CD4-positive, alpha-beta T cell (primary cell): ENCODE measurements at regions not wholly inside any gene's neighbourhood (a gene's known extent, or its start where the extent isn't known, plus 50 kb on each side); places are given as distances from the start of the nearest gene placed in this dataset.

Experiments used
- ATAC-seq: fragments of 200-7000 bp; cut with Tn5 transposase; one replicate; pipeline ENCODE4 v1.10.0; 2022; ENCODE audit warnings: mild to moderate bottlenecking; ENCODE audit not compliant: poor library complexity
- CTCF ChIA-PET: fragments of 350-600 bp; sonication (Branson Sonifier 250); formaldehyde crosslinking; loops from one replicate; lab custom pipeline; 2021; ENCODE audit warnings: antibody characterized with exemption, inconsistent platforms; lab: Charles Lee
- POLR2A ChIA-PET: fragments of 350-600 bp; sonication (Branson Sonifier 250); formaldehyde crosslinking; loops from one replicate; lab custom pipeline; 2021; ENCODE audit warnings: antibody characterized with exemption, inconsistent platforms; lab: Charles Lee
- DNase-seq, 14 experiments: peaks; one replicate each; pipeline ENCODE4 v3.0.0-alpha.2; 2013 to 2020; ENCODE audit warnings: mixed read lengths in 2 of 14
- H3K27ac ChIP-seq, 2 donors: one replicate each; pipeline versions ENCODE4 v1.5.1 to v1.7.0; 2013; ENCODE audit warnings: low read length in 2 of 2, low read depth in 1 of 2, mild to moderate bottlenecking in 1 of 2
- H3K27me3 ChIP-seq, 2 experiments: 1 replicate in 1 of 2; 2 replicates in 1 of 2; pipeline versions ENCODE4 v1.6.1 to v1.7.0; 2013; ENCODE audit warnings: low read length in 2 of 2, control low read depth in 1 of 2, mild to moderate bottlenecking in 1 of 2, moderate library complexity in 1 of 2; ENCODE audit not compliant: insufficient read depth in 2 of 2, control insufficient read depth in 1 of 2
- H3K36me3 ChIP-seq: one replicate; pipeline ENCODE4 v1.6.1; 2013; ENCODE audit warnings: low read length, control low read depth; ENCODE audit not compliant: insufficient read depth
- H3K4me1 ChIP-seq: one replicate; pipeline ENCODE4 v1.6.1; 2013; ENCODE audit warnings: low read length, control low read depth; ENCODE audit not compliant: insufficient read depth
- H3K4me3 ChIP-seq: one replicate; pipeline ENCODE4 v1.5.1; 2013; ENCODE audit warnings: mild to moderate bottlenecking, low read length, moderate library complexity
- H3K9me3 ChIP-seq, 2 experiments: 1 replicate in 1 of 2; 2 replicates in 1 of 2; pipeline versions ENCODE4 v1.6.1 to v1.7.0; 2013; ENCODE audit warnings: low read length in 2 of 2, mild to moderate bottlenecking in 2 of 2, control low read depth in 1 of 2, moderate library complexity in 1 of 2; ENCODE audit not compliant: control insufficient read depth in 1 of 2, insufficient read depth in 1 of 2
- H3K27ac Mint-ChIP-seq: one replicate; pipeline ENCODE4 v1.8.0; 2020; ENCODE audit warnings: mixed read lengths
- H3K27me3 Mint-ChIP-seq: one replicate; pipeline ENCODE4 v1.8.0; 2021; ENCODE audit warnings: mixed read lengths
- H3K36me3 Mint-ChIP-seq: one replicate; pipeline ENCODE4 v1.8.0; 2021; ENCODE audit warnings: low read depth, mixed read lengths
- H3K4me1 Mint-ChIP-seq: one replicate; pipeline ENCODE4 v1.8.0; 2021; ENCODE audit warnings: low read depth, mixed read lengths
- H3K4me3 Mint-ChIP-seq: one replicate; pipeline ENCODE4 v1.8.0; 2020; ENCODE audit warnings: mild to moderate bottlenecking, mixed read lengths
- H3K9me3 Mint-ChIP-seq: one replicate; pipeline ENCODE4 v1.8.0; 2020; ENCODE audit warnings: mixed read lengths
- intact Hi-C, 2 experiments: fragments of 100-400 bp; cut with DNase I in 1 of 2; cut with micrococcal nuclease in 1 of 2; formaldehyde crosslinking; loops; one replicate each; pipeline versions ENCODE4 v1.15.1 to v1.9.0; 2023 to 2025; cut with DNase I, micrococcal nuclease
- TF ChIP-seq, protein P1 (sequence below): fragments of 200-600 bp; IDR thresholded peaks from one replicate; pipeline ENCODE4 v1.8.0; 2022; ENCODE audit warnings: antibody characterized with exemption, mild to moderate bottlenecking

DNA sequence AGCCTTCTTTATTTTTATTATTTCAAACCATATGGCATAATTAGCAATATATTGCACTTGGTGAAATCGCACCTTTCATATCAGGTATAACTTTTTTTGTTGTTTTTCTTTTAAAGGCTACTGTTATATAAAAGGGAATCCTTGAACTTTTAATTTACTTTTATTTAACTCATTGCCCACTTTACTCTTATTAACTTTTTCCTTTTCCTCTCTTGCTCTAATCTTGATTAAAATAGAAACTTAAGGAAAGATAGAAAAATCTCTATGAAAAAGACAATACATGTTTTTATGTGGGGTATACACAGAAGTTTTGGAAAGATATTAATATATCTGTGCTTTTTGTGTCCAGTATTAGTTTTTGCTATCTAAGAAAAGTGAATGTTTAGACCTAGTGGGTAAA, 805.8 kb downstream of the USP25 start:
- no peak overlapping the region for H3K27ac Mint-ChIP-seq
- no peaks in the 10 kb centered on the region for H3K27me3 Mint-ChIP-seq
- peaks cover 3% of the 10 kb centered on the region for H3K36me3 Mint-ChIP-seq
- ChIA-PET CTCF (no interaction called here), POLR2A (no interaction called here)
- Histone ChIP-seq H3K27me3 (no peaks in the 10 kb centered on the region), H3K36me3 (no peaks in the 10 kb centered on the region), H3K9me3 (no peaks in the 10 kb centered on the region), H3K4me3 (no peak overlapping the region), H3K4me1 (no peaks in the 10 kb centered on the region), H3K27ac (no peak overlapping the region)
- H3K4me3 Mint-ChIP-seq: no peak overlapping the region
- H3K9me3 Mint-ChIP-seq: peaks cover 1% of the 10 kb centered on the region
- no peak for DNase-seq
- H3K4me1 Mint-ChIP-seq: no peaks in the 10 kb centered on the region
- TF ChIP-seq, protein P1, sequence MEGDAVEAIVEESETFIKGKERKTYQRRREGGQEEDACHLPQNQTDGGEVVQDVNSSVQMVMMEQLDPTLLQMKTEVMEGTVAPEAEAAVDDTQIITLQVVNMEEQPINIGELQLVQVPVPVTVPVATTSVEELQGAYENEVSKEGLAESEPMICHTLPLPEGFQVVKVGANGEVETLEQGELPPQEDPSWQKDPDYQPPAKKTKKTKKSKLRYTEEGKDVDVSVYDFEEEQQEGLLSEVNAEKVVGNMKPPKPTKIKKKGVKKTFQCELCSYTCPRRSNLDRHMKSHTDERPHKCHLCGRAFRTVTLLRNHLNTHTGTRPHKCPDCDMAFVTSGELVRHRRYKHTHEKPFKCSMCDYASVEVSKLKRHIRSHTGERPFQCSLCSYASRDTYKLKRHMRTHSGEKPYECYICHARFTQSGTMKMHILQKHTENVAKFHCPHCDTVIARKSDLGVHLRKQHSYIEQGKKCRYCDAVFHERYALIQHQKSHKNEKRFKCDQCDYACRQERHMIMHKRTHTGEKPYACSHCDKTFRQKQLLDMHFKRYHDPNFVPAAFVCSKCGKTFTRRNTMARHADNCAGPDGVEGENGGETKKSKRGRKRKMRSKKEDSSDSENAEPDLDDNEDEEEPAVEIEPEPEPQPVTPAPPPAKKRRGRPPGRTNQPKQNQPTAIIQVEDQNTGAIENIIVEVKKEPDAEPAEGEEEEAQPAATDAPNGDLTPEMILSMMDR: no peak
- ATAC-seq: no peak
- intact Hi-C loops: no loop called here

GRCh38 chr21:16536140-16536539, 806.4 kb downstream of the USP25 start:
- ChIA-PET CTCF (no interaction called here), POLR2A (no interaction called here)
- no peak overlapping the region for H3K4me3 Mint-ChIP-seq
- H3K27ac Mint-ChIP-seq: no peak overlapping the region
- Histone ChIP-seq H3K36me3 (no peaks in the 10 kb centered on the region), H3K27me3 (no peaks in the 10 kb centered on the region), H3K9me3 (no peaks in the 10 kb centered on the region), H3K4me1 (no peaks in the 10 kb centered on the region), H3K27ac (no peak overlapping the region), H3K4me3 (no peak overlapping the region)
- peaks cover 1% of the 10 kb centered on the region for H3K9me3 Mint-ChIP-seq
- intact Hi-C loops: no loop called here
- peaks cover 3% of the 10 kb centered on the region for H3K36me3 Mint-ChIP-seq
- TF ChIP-seq, protein P1: no peak
- H3K4me1 Mint-ChIP-seq: no peaks in the 10 kb centered on the region
- ATAC-seq (no peak), DNase-seq (no peak)
- no peaks in the 10 kb centered on the region for H3K27me3 Mint-ChIP-seq

DNA sequence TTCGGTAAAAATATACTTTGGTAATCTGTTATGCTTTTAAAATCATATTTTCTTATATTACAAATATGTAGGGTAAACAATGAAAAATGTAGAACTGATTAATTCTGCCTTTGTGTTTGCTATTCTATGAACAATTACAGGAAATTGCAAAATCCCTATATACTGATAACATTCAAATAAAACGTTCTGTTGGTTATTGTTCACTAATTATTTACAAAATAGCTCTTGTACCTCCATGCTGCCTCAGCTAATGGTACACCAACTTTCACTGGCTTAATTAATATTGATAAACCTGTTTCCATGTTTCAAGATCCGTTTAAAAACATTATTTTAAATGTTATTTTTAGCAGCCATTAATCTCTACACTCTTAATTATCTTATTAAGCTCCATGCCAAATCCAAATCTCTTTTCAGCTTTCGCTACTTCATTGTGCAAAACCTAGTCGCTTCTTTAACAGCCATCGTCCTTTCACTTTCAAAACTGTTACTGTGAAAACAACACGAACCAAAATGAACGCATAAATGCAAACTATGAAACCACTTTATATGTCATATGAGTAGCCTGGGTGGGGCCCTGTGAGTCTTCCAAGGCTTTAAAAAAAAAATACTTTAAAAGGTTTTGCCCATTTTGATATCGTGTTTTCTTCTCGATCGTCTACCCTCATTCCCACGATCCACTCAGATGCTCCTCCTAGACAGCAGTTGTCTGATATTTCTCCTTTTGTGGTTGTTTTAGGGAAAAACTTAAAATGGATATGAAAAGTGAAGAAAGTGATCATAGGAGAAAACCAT, 807.1 kb downstream of the USP25 start:
- TF ChIP-seq, protein P1: no peak
- H3K36me3 Mint-ChIP-seq: peaks cover 3% of the 10 kb centered on the region
- intact Hi-C loops: no loop called here
- CTCF ChIA-PET: no interaction called here
- no peaks in the 10 kb centered on the region for H3K27me3 ChIP-seq
- no peak overlapping the region for H3K27ac Mint-ChIP-seq
- POLR2A ChIA-PET: no interaction called here
- ATAC-seq (no peak), DNase-seq (no peak)
- H3K4me1 ChIP-seq: no peaks in the 10 kb centered on the region
- H3K9me3 Mint-ChIP-seq: peaks cover 1% of the 10 kb centered on the region
- no peak overlapping the region for H3K27ac ChIP-seq
- H3K4me3 Mint-ChIP-seq: no peak overlapping the region
- no peaks in the 10 kb centered on the region for H3K4me1 Mint-ChIP-seq
- H3K9me3 ChIP-seq: no peaks in the 10 kb centered on the region
- H3K27me3 Mint-ChIP-seq: no peaks in the 10 kb centered on the region
- H3K4me3 ChIP-seq: no peak overlapping the region
- H3K36me3 ChIP-seq: no peaks in the 10 kb centered on the region
